K562 (cell line): ENCODE measurements at regions not wholly inside any gene's neighbourhood (a gene's known extent, or its start where the extent isn't known, plus 50 kb on each side); places are given as distances from the start of the nearest gene placed in this dataset.

Experiments used
- ATAC-seq: fragments of 200-7000 bp; cut with Tn5 transposase; 3 replicates; pipeline ENCODE4 v1.9.1; 2020; ENCODE audit warnings: moderate library complexity
- BruUV-seq: library from RNA; stranded (reverse); fragments of 400-500 nt; replicated peaks from 2 replicates; lab custom pipeline; 2021; lab: Mats Ljungman, UMichigan
- CTCF ChIA-PET: fragments of 300-600 bp; formaldehyde crosslinking; extraction: SDS; loops from one replicate; lab custom pipeline; 2021; ENCODE audit warnings: low intra/inter-chr PET ratio; lab: Yijun Ruan, JAX
- POLR2A ChIA-PET: fragments of 300-600, 350-650 bp; sonication (Branson Sonifier 250); formaldehyde crosslinking; extraction: SDS; loops from one replicate; lab custom pipeline; 2021; ENCODE audit warnings: antibody characterized with exemption, inconsistent platforms; lab: Yijun Ruan, JAX
- DNase-seq, 4 experiments: peaks; one replicate each; pipeline versions ENCODE4 v3.0.0 to v3.0.0-alpha.2; 2011 to 2018; ENCODE audit warnings: low spot score in 3 of 4, mixed read lengths in 3 of 4; ENCODE audit errors: extremely low read depth in 1 of 4
- FAIRE-seq: peaks from 2 replicates; lab custom pipeline; 2011; peaks lifted over from hg19 to GRCh38; lab: Jason Lieb, UNC
- H2AFZ ChIP-seq: 2 replicates; pipeline ENCODE4 v1.6.0; 2011; ENCODE audit warnings: low read depth, low read length, control low read depth, inconsistent platforms
- H3K27ac ChIP-seq: fragments of 200-600 bp; 3 replicates; pipeline ENCODE4 v1.8.0; 2011; ENCODE audit warnings: low read depth, mild to moderate bottlenecking, control low read depth, inconsistent platforms, low read length, moderate library complexity, mixed read lengths; ENCODE audit errors: extremely low read depth
- H3K27me3 ChIP-seq, 2 experiments: fragments of 300-600 bp in 1 of 2; 2 replicates in 1 of 2; 3 replicates in 1 of 2; pipeline versions ENCODE4 v1.6.0 to v1.8.0; 2011; ENCODE audit warnings: inconsistent platforms in 2 of 2, low read length in 2 of 2, mild to moderate bottlenecking in 1 of 2, mixed read lengths in 1 of 2, moderate library complexity in 1 of 2; ENCODE audit not compliant: control insufficient read depth in 2 of 2, insufficient read depth in 2 of 2
- H3K36me3 ChIP-seq: fragments of 300-600 bp; 3 replicates; pipeline ENCODE4 v1.8.0; 2011; ENCODE audit warnings: mild to moderate bottlenecking, low read length, inconsistent platforms; ENCODE audit not compliant: control insufficient read depth, insufficient read depth
- H3K4me1 ChIP-seq, 2 experiments: fragments of 200-600 bp in 1 of 2; replicated peaks in 1 of 2; 2 replicates in 1 of 2; 3 replicates in 1 of 2; pipeline versions ENCODE4 v1.5.1 to v1.8.0; 2011; ENCODE audit warnings: inconsistent platforms in 2 of 2, low read length in 2 of 2, mild to moderate bottlenecking in 1 of 2, mixed read lengths in 1 of 2, moderate library complexity in 1 of 2; ENCODE audit not compliant: control insufficient read depth in 2 of 2, insufficient read depth in 2 of 2
- H3K4me2 ChIP-seq: 2 replicates; pipeline ENCODE4 v1.6.1; 2011; ENCODE audit warnings: low read length, control low read depth, inconsistent platforms, mixed read lengths; ENCODE audit not compliant: insufficient read depth
- H3K4me3 ChIP-seq: fragments of 200-600 bp; sonication (generic), shearing (Covaris generic); 2 replicates; pipeline ENCODE4 v1.5.1; 2016; ENCODE audit warnings: control low read depth, inconsistent platforms
- H3K79me2 ChIP-seq: fragments of 200-600 bp; 3 replicates; pipeline ENCODE4 v1.8.0; 2011; ENCODE audit warnings: low read length, inconsistent platforms; ENCODE audit not compliant: control insufficient read depth, insufficient read depth
- H3K9ac ChIP-seq, 2 experiments: 2 replicates each; pipeline versions ENCODE4 v1.6.0 to v1.6.1; 2011; ENCODE audit warnings: low read depth in 2 of 2, low read length in 2 of 2, control low read depth in 1 of 2, inconsistent platforms in 1 of 2, mild to moderate bottlenecking in 1 of 2, mixed read lengths in 1 of 2; ENCODE audit not compliant: insufficient read depth in 1 of 2
- H3K9me1 ChIP-seq: one replicate; pipeline ENCODE4 v1.6.0; 2011; ENCODE audit warnings: inconsistent platforms, mild to moderate bottlenecking, low read length, moderate library complexity; ENCODE audit not compliant: control insufficient read depth, insufficient read depth
- H3K9me3 ChIP-seq: replicated peaks from 2 replicates; pipeline ENCODE4 v1.5.1; 2011; ENCODE audit warnings: low read depth, low read length, inconsistent platforms; ENCODE audit not compliant: control insufficient read depth, insufficient read depth
- H4K20me1 ChIP-seq: replicated peaks from 2 replicates; pipeline ENCODE4 v1.6.1; 2011; ENCODE audit warnings: low read length, inconsistent platforms, mixed read lengths; ENCODE audit not compliant: control insufficient read depth, insufficient read depth
- ERF ChIP-seq: fragments of 450-650 bp; formaldehyde crosslinking; IDR thresholded peaks from 2 replicates; pipeline ENCODE4 v1.4.0; 2020; ENCODE audit warnings: mild to moderate bottlenecking, mixed read lengths
- FIP1L1 ChIP-seq: fragments of 200-400 bp; formaldehyde crosslinking; IDR thresholded peaks from 2 replicates; pipeline ENCODE4 v1.6.1; 2018; ENCODE audit warnings: mild to moderate bottlenecking, low read depth, low read length; ENCODE audit not compliant: poor library complexity, severe bottlenecking
- HLTF ChIP-seq: fragments of 450-650 bp; IDR thresholded peaks from 2 replicates; pipeline ENCODE4 v1.6.1; 2016
- KAT8 ChIP-seq: fragments of 450-650 bp; IDR thresholded peaks from 2 replicates; pipeline ENCODE4 v1.6.1; 2016; ENCODE audit warnings: low read depth, mild to moderate bottlenecking
- PML ChIP-seq: IDR thresholded peaks from 2 replicates; pipeline ENCODE4 v1.6.1; 2012; ENCODE audit warnings: low read length, inconsistent platforms
- PTRF ChIP-seq: fragments of 450-650 bp; IDR thresholded peaks from 2 replicates; pipeline ENCODE4 v1.6.1; 2016; ENCODE audit warnings: mild to moderate bottlenecking, missing genetic modification characterization, missing compliant biosample characterization
- SIRT6 ChIP-seq: IDR thresholded peaks from one replicate; pipeline ENCODE4 v1.6.1; 2012; ENCODE audit warnings: low read depth, mild to moderate bottlenecking, control low read depth, inconsistent platforms, low read length, moderate library complexity
- XRCC3 ChIP-seq: fragments of 450-650 bp; IDR thresholded peaks from 2 replicates; pipeline ENCODE4 v1.6.1; 2017; ENCODE audit warnings: mild to moderate bottlenecking, moderate library complexity
- ZNF134 ChIP-seq: fragments of 250-450 bp; sonication (Bioruptor Pico); conservative IDR thresholded peaks from 2 replicates; pipeline ENCODE4 v1.4.0; 2020
- ZNF174 ChIP-seq: fragments of 250-450 bp; sonication (Bioruptor Pico); IDR thresholded peaks from 2 replicates; pipeline ENCODE4 v1.4.0; 2020; ENCODE audit warnings: mild to moderate bottlenecking
- ZNF277 ChIP-seq: fragments of 250-450 bp; sonication (Bioruptor Pico); IDR thresholded peaks from 2 replicates; pipeline ENCODE4 v1.8.0; 2022; ENCODE audit warnings: inconsistent platforms, mild to moderate bottlenecking, moderate library complexity, borderline replicate concordance
- ZNF830 ChIP-seq: fragments of 250-450 bp; sonication (Bioruptor Pico); IDR thresholded peaks from 2 replicates; pipeline ENCODE4 v1.5.0; 2021; ENCODE audit warnings: mild to moderate bottlenecking
- WGBS: fragments of 100-300 bp; shearing (Covaris generic); methylation state at CpG from one replicate; pipeline ENCODE4 v1.1.6; 2016; ENCODE audit warnings: low coverage, mixed read lengths; ENCODE audit not compliant: insufficient coverage; ENCODE audit errors: missing lambda C conversion rate; 5-methylcytosine and 5-hydroxymethylcytosine counted together
- in situ Hi-C: fragments of 300-500 bp; cut with MboI; formaldehyde crosslinking; loops from 4 replicates; pipeline ENCODE4 v1.15.0; 2018; ENCODE audit warnings: inconsistent platforms, mixed read lengths
- intact Hi-C: fragments of 100-400 bp; cut with micrococcal nuclease; formaldehyde crosslinking; loops from 2 replicates; pipeline ENCODE4 v1.14.2; 2022

- no peak for TF ChIP-seq ZNF277 (CRISPR knock-in tag)
- TF ChIP-seq, all 486 proteins: peak for 0
These were observed 113.8 kb upstream of the PUDP start (continued) for GRCh38 chrX:7261672-7262332.

GRCh38 chrX:7254144-7254543, 106.2 kb upstream of the PUDP start:
- no TSS peak for BruUV-seq
- H3K4me1 ChIP-seq, result no peaks in the 10 kb centered on the region
- H2AFZ ChIP-seq, result no peak overlapping the region
- no peak overlapping the region for H3K27ac ChIP-seq
- POLR2A ChIA-PET, result no interaction called here
- no peak overlapping the region for H3K4me3 ChIP-seq
- no peaks in the 10 kb centered on the region for H3K27me3 ChIP-seq
- no peaks in the 10 kb centered on the region for H4K20me1 ChIP-seq
- H3K9me1 ChIP-seq, result no peaks in the 10 kb centered on the region
- no peak for TF ChIP-seq SIRT6
- no peak for TF ChIP-seq ZNF134 (CRISPR knock-in tag)
- TF ChIP-seq PTRF, result no peak
- TF ChIP-seq XRCC3, result no peak
- no peak for TF ChIP-seq ERF (CRISPR knock-in tag)
- no peak for TF ChIP-seq FIP1L1
- no peak for TF ChIP-seq HLTF
- TF ChIP-seq ZNF830, result no peak
- TF ChIP-seq KAT8, result no peak
- no peak for TF ChIP-seq ZNF174 (CRISPR knock-in tag)
- TF ChIP-seq PML, result no peak
- FAIRE-seq, result no peak
- no peaks in the 10 kb centered on the region for H3K9me3 ChIP-seq
- no peak overlapping the region for H3K4me2 ChIP-seq
- DNase-seq, result no peak
- ATAC-seq, result no peak
- H3K9ac ChIP-seq, result no peak overlapping the region
- intact Hi-C loops (no loop called here), in situ Hi-C loops (no loop called here)
- CTCF ChIA-PET, result no interaction called here
- WGBS, result 6% methylated on average over 2 of the region's 4 CpGs
- no peaks in the 10 kb centered on the region for H3K36me3 ChIP-seq
- no peaks in the 10 kb centered on the region for H3K79me2 ChIP-seq
